Hepatocyte (in vitro differentiated cells): ENCODE measurements at regions not wholly inside any gene's neighbourhood (a gene's known extent, or its start where the extent isn't known, plus 50 kb on each side); places are given as distances from the start of the nearest gene placed in this dataset.

Source experiments
- CTCF ChIP-seq: fragments of 200-600 bp; sonication (generic); IDR thresholded peaks from 2 replicates; pipeline ENCODE4 v1.5.1; 2016; ENCODE audit warnings: antibody characterized with exemption, mild to moderate bottlenecking; ENCODE audit not compliant: poor library complexity
- EZH2 ChIP-seq: fragments of 200-600 bp; sonication (generic); IDR thresholded peaks from 2 replicates; pipeline ENCODE4 v1.6.1; 2016; ENCODE audit warnings: antibody characterized with exemption, mild to moderate bottlenecking, borderline replicate concordance
- EZH2phosphoT487 ChIP-seq: fragments of 200-600 bp; sonication (generic); IDR thresholded peaks from one replicate; pipeline ENCODE4 v1.6.1; 2018; ENCODE audit warnings: antibody characterized with exemption, mild to moderate bottlenecking, low read depth, moderate library complexity; ENCODE audit not compliant: unreplicated experiment, severe bottlenecking

GRCh38 chr1:238552271-238552670 lies 661.5 kb upstream of the ZP4 start:
- TF ChIP-seq CTCF: no peak
- no peak for TF ChIP-seq EZH2phosphoT487
- TF ChIP-seq EZH2: no peak
